ENCODE measurements at regions not wholly inside any gene's neighbourhood (a gene's known extent, or its start where the extent isn't known, plus 50 kb on each side); places are given as distances from the start of the nearest gene placed in this dataset.

- TF ChIP-seq, protein P1, sequence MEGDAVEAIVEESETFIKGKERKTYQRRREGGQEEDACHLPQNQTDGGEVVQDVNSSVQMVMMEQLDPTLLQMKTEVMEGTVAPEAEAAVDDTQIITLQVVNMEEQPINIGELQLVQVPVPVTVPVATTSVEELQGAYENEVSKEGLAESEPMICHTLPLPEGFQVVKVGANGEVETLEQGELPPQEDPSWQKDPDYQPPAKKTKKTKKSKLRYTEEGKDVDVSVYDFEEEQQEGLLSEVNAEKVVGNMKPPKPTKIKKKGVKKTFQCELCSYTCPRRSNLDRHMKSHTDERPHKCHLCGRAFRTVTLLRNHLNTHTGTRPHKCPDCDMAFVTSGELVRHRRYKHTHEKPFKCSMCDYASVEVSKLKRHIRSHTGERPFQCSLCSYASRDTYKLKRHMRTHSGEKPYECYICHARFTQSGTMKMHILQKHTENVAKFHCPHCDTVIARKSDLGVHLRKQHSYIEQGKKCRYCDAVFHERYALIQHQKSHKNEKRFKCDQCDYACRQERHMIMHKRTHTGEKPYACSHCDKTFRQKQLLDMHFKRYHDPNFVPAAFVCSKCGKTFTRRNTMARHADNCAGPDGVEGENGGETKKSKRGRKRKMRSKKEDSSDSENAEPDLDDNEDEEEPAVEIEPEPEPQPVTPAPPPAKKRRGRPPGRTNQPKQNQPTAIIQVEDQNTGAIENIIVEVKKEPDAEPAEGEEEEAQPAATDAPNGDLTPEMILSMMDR (IDR thresholded peaks at IDR 0.05): no peak
- TF ChIP-seq POLR2A (IDR thresholded peaks at IDR 0.05): no peak
Measured at GRCh38 chr10:131806146-131806545, 94.7 kb upstream of the PPP2R2D start.

Measured in body of pancreas (tissue), 4 donors.